Right atrium auricular region (tissue), 2 donors: ENCODE measurements at regions not wholly inside any gene's neighbourhood (a gene's known extent, or its start where the extent isn't known, plus 50 kb on each side); places are given as distances from the start of the nearest gene placed in this dataset.

Experiments
- DNase-seq: peaks from one replicate; pipeline ENCODE4 v3.0.0-alpha.2; 2019; ENCODE audit warnings: low spot score
- H3K27ac ChIP-seq, 2 donors: fragments of 200-600 bp; sonication (generic); 1 replicate in 1 of 2; 2 replicates in 1 of 2; pipeline ENCODE4 v1.5.1; 2016 to 2019
- H3K27me3 ChIP-seq, 2 donors: fragments of 200-600 bp; sonication (generic); one replicate each; pipeline versions ENCODE4 v1.5.1 to v1.6.0; 2017 to 2019
- H3K36me3 ChIP-seq: fragments of 200-600 bp; sonication (generic); one replicate; pipeline ENCODE4 v1.5.1; 2016
- H3K4me1 ChIP-seq, 2 donors: fragments of 200-600 bp; sonication (generic); one replicate each; pipeline versions ENCODE4 v1.5.1 to v1.6.0; 2017 to 2019
- H3K4me3 ChIP-seq, 2 donors: fragments of 200-600 bp; sonication (generic); 1 replicate in 1 of 2; 2 replicates in 1 of 2; pipeline ENCODE4 v1.5.1; 2017 to 2019; ENCODE audit warnings: mild to moderate bottlenecking in 1 of 2, moderate library complexity in 1 of 2
- H3K9me3 ChIP-seq, 2 donors: fragments of 200-600 bp; sonication (generic); one replicate each; pipeline ENCODE4 v1.5.1; 2019
- CTCF ChIP-seq, 2 donors: fragments of 200-600 bp; sonication (generic); IDR thresholded peaks; one replicate each; pipeline ENCODE4 v1.5.1; 2019; ENCODE audit warnings: antibody characterized with exemption in 2 of 2

GRCh38 chr4:181468451-181468850 is 774.8 kb upstream of the TENM3 start:
- Histone ChIP-seq H3K4me3 (no peak overlapping the region), H3K9me3 (no peaks in the 10 kb centered on the region), H3K27me3 (no peaks in the 10 kb centered on the region), H3K27ac (no peak overlapping the region), H3K4me1 (no peaks in the 10 kb centered on the region), H3K36me3 (no peaks in the 10 kb centered on the region)
- DNase-seq = no peak
- no peak for TF ChIP-seq CTCF (IDR thresholded peaks at IDR 0.05)

GRCh38 chr4:181470306-181470705 is 772.9 kb upstream of the TENM3 start:
- H3K9me3 ChIP-seq = no peaks in the 10 kb centered on the region
- H3K27ac ChIP-seq = no peak overlapping the region
- no peak for DNase-seq
- no peaks in the 10 kb centered on the region for H3K4me1 ChIP-seq
- no peaks in the 10 kb centered on the region for H3K27me3 ChIP-seq
- H3K36me3 ChIP-seq = no peaks in the 10 kb centered on the region
- TF ChIP-seq CTCF (IDR thresholded peaks at IDR 0.05) = no peak
- no peak overlapping the region for H3K4me3 ChIP-seq

GRCh38 chr4:181475359-181475758 is 767.8 kb upstream of the TENM3 start:
- no peak for TF ChIP-seq CTCF (IDR thresholded peaks at IDR 0.05)
- DNase-seq = no peak
- Histone ChIP-seq H3K27ac (no peak overlapping the region), H3K27me3 (no peaks in the 10 kb centered on the region), H3K4me1 (no peaks in the 10 kb centered on the region), H3K9me3 (no peaks in the 10 kb centered on the region), H3K36me3 (no peaks in the 10 kb centered on the region), H3K4me3 (no peak overlapping the region)

- Histone ChIP-seq H3K9me3 (no peaks in the 10 kb centered on the region), H3K27me3 (no peaks in the 10 kb centered on the region), H3K4me1 (no peaks in the 10 kb centered on the region), H3K36me3 (no peaks in the 10 kb centered on the region), H3K27ac (no peak overlapping the region), H3K4me3 (no peak overlapping the region)
- TF ChIP-seq CTCF (IDR thresholded peaks at IDR 0.05) = no peak
- no peak for DNase-seq
Measured at GRCh38 chr4:181475781-181476507, 767.3 kb upstream of the TENM3 start.

GRCh38 chr4:181476508-181476890 is 766.7 kb upstream of the TENM3 start:
- H3K36me3 ChIP-seq = no peaks in the 10 kb centered on the region

More at GRCh38 chr4:181476508-181476890, 766.7 kb upstream of the TENM3 start:
- H3K4me3 ChIP-seq = no peak overlapping the region
- H3K4me1 ChIP-seq = no peaks in the 10 kb centered on the region
- no peak for DNase-seq
- no peaks in the 10 kb centered on the region for H3K9me3 ChIP-seq
- TF ChIP-seq CTCF (IDR thresholded peaks at IDR 0.05) = no peak
- no peak overlapping the region for H3K27ac ChIP-seq
- no peaks in the 10 kb centered on the region for H3K27me3 ChIP-seq
